NCI-H1694 (cell line): ENCODE measurements at regions not wholly inside any gene's neighbourhood (a gene's known extent, or its start where the extent isn't known, plus 50 kb on each side); places are given as distances from the start of the nearest gene placed in this dataset.
"Not testable (repeated sequence)": the region's sequence is repeated elsewhere in the genome, so short reads cannot be mapped to it uniquely, and the experiment has no call there.

Source experiments
- DNase-seq: peaks from one replicate; lab custom pipeline; 2025; lab: John Stamatoyannopoulos, UW

DNA sequence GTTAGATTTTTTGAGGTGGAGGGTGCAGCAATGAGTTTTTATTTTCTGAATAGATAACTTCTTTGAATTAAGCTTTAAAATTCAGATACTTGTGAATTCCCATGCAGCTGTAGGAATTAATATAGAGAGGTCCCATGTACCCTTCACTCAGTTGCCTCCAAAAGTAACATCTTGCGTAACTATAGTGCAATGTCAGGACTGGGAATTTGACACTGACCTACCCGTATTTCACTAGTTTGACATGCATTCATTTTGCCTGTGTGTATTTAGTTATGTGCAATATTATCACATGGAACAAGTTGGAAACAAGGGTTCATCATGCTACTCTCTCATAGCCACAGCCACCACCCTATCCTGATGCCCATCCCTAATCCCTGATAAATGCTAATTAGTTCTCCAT, 147.1 kb upstream of the IGFBP3 start:
- DNase-seq, result no peak

DNA sequence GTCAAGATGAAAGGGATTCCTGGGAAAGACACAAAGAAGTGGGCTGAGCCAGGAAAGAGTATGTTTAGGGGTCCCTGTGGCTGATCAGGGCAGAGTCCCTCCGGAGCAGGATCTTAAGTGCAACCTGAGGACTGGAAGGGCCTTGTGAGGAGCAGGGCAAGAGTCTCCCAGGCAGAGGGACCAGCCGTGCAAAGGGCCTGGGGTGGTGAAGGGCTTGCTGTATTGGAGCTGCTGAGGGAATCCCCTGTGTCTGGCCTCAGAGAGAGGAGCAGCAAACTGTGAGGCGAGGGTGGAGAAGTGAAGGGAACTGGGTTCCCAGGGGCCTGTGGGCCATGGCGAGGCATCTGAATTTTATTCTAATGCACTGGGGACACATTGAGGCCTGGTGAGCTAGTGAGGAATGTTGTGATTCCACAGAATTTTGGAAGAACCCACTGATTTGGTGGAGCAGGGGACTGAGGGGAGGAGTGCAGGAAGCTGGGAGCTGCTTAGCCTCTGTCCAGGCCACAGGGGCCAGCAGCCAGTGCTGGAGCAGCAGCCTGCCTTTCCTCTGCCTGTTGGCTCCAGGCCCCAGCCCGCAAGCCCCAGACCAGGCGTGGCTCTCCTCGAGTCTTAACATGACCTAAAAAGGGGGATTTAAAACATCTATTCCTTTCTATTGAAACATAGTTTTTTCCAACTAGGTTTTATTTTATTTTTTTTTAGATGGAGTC, 138.4 kb upstream of the IGFBP3 start:
- no peak for DNase-seq

DNA sequence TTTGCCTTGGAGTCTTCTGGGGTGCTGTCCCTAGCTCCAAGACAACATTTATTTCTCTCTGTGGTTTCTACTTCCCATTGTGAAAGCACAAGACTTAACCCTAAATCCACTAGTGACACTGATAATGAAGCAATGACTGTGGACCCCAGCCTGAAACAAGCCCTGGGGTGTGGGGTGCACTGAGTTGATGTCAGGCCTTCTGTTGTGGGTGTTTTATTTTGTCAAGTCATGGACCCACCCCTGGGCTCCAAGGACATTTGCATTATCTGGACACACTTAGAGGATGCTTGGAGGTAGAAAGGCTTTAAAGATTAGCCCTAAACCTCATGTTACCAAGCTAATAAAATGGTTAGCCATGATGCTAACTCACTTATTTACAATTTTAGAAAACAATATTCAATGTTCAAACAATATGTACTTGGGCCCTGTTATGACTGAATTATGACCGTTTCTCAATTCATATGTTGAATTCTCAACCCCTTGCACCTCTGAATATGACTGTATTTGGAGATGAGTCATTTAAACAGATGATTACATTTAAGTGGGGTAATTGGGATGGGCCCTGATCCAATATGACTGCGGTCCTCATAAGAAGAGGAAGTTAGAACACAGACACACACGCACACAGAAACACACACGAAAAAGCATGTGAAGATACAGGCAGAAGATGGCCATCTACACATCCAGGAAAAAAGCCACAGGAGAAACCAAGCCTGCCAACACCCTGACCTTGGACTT, 137.2 kb upstream of the IGFBP3 start:
- no peak for DNase-seq

DNA sequence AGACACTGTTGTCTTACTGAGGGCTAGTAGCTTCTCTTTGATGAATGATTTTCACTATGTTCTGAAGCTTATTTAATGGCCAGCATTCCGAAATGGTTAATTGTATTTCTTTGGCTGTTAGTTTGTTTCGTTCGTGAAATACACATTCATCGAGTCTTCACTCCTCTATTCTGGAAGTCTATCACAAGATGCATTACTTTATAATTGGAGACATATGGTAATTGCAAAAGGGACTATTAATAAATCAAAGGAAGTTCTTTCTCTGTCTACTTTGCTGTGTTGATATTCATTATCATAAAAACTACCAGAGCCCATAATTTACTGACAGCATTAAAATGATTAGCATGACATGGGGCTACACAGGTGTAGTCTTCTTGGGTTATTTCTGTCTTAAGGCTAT, 133.8 kb upstream of the IGFBP3 start:
- DNase-seq, result no peak

DNA sequence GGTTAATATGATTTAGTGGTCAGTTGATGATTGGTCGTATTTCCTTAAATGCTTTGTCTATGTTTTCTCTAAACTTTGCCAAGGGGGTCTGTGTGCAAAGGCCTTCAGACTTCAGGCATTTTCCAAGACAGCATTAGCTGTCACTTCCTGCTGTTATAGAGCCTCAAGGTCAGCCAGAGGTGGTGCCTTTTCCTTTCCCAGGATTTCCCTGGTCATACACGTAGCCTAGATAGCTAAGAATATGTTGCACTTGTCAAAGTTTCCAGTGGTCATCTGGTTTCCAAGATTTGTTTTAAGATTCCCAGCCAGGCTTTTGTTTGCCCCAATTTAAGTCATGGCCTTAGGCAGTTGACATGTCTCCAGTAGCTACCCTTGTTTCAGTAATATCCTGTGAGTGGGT, 133.2 kb upstream of the IGFBP3 start:
- no peak for DNase-seq

DNA sequence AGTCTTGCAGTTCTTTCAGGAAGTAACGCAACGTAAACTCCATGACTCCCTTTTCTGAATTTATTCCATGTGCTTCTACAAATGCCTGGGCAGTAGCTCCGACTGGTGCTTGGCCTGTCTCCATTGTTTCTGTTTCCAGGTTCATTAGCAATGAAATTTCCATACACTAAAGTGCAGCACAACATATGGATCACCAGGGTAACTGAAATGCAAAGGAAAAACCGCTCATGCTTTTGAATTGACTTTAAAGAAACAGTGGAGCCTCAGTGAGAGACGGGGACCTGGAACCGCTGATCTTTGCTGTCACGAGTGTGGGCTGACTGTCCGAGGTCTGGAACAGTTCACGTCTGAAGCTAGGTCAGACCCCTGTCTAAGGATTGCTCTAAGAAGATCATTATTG, 126.5 kb upstream of the IGFBP3 start:
- no peak for DNase-seq

DNA sequence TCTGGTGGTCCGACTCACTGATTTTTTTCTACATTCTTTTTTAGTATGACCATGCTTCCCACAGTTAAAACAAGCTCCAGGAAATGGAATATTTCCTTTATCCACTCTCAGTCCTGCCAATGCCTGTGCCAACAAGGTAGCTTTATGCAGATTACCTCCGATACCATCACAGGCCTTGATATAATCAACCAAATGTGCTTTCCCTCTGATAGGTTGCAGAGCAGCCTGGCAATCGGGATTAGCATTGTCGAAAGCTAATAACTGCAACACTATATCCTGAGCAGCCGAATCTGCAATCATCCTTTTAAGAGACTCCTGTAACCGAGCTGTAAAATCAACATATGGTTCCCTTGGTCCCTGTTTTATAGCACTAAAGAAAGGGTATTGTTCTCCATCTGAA, 122.3 kb upstream of the IGFBP3 start:
- DNase-seq, result not testable (repeated sequence)

DNA sequence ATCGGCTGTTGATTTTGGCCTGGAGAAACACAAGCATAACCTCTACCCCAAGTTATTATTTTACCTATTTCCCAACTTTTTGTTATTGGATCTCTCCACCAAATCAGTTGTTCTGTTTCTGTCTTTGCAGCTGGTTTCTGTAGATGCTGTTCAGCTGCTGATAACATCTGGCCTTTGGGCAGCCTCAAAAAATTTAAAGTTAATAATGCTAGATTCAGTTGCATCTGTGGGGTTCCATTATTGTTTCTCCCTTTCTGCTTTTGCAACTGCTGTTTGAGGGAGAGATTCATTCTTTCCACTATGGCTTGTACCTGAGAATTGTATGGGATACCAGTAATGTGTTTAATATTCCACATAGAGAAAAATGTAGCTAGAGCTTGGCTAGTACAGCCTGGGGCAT, 118.7 kb upstream of the IGFBP3 start:
- DNase-seq, result not testable (repeated sequence)

DNA sequence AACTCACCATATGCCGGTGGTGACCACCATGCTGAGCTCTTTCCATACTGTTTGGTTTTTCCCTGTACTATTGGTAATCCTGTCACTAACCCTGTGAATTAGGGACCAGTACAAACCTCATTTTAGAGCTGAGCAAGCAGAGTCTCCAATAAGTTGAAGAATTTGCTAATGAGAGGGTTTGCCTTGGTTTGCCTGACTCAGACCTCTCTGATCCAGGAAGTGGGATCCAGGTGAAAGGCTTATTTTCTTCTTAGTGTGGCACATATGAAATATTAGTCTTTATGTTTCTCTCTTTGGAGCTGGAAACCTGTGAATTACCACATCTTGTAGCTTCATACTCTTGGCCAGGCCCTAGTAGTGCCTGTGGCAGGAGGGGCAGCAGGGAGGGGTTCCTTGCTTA, 114.1 kb upstream of the IGFBP3 start:
- DNase-seq, result no peak

DNA sequence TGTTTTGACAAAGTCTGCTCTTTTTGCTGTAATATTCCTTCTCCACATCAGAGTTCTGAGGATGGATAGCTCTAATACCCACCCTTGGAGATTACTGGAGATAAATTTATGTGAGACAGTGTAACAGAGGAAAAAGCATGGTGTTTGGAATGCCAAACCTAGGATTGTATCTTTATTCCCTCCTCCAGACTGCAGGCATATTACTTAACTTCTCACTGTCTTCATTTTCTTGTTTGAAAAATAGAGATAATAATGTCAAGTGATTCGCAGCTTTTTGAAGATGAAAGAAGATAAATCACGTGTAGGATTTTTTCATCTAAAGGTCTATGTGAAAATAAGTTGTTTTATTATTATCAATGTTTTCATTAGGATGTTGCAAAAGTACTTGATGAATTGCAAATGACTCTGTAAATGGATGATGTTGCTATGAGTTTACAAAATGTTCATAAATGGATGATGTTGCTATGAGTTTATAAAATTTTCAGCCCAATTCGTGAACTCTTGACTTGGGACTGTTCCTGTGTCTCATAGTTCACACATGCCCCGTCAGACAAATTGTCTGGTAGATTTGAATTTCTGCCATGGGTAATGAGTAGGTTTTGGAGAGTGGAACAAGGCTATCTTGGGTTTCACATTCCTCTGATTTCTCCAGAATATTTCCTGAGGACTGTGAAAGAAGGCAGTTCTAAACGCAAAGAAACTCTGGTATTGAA, 113.1 kb upstream of the IGFBP3 start:
- no peak for DNase-seq

DNA sequence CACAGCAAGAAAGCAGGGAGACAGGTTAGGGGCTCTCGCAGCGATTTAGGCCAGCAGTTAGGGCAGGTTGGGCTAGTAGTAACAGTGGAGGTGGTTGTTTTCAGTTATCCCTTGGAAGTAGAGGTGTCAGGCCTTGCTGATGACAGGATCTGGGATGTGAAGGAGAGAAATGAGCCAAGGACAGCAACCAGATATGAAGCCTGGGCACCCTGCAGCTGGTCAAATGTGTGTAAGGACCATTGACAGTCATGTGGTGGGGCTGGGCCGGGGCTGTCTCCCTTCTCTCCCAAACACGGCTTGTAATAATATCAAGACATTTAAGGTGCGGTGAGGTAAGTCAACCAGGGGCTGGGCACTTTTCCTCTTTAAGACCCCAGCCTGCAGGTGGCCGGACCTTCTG, 112.5 kb upstream of the IGFBP3 start:
- DNase-seq, result no peak

DNA sequence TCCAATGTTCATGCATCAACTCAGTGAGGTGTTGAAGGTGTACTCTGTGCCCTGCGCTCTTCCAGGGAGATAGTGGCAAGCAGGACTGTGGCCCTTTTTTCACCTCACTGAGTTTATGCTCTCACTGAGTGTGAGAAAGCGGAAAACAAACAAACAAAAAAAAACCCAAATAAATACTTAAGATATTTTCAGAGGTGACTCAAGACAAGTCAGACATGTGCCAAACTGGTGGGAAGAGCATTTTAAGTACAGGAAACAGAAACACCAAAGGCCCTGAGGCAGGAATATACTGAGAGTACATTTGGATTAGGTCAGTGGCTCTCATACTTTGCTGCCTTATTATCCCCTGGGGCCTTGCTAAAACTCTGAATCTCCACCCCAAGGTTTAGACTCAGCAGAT, 111.9 kb upstream of the IGFBP3 start:
- DNase-seq, result no peak

DNA sequence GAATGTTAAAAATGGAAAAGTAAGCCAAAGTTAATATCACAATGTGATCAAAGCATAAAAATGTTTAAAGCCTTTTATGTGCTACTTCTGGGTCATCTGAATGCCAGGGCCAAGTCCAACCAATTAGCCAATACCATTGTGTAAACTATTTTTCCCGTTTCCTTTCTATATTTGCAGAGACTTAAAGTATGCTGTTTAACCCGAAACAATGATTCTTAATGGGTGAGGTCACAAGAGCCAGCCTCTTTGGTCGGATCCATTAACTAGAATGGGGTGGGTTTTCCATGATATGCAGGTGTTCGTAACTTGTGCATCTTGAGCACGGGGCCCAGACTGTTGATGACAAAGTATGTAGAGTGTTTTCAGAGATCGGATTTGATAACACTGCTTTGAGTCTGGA, 111.3 kb upstream of the IGFBP3 start:
- no peak for DNase-seq

DNA sequence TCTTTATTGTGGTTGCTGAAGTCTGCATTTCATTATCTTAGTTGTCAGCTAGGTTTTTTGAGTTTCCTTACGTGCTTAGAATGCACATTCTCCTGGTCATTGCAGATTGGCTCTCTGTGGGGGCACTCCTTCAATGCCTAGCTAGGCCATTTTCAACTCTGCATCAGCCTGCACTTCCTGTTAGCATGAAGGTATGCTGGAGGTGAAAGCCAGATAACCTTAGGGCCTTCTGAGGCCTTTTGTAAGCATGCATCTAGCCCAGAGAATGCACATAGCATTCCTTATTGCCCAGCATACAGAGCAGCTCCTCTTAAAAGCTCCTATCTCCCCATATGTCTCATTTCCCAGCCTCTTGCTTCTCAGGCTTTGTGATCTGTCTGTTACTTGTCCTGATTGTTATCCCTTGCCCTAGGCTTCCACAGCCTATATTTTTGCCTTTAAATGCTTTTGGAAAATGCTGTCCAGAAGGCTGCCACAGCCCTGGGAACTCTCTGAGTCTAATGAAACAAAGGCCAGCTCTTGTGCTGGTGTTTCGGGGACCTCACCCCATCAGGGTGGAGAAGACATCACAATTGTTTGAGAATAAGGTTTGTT, 108.1 kb upstream of the IGFBP3 start:
- DNase-seq, result no peak

DNA sequence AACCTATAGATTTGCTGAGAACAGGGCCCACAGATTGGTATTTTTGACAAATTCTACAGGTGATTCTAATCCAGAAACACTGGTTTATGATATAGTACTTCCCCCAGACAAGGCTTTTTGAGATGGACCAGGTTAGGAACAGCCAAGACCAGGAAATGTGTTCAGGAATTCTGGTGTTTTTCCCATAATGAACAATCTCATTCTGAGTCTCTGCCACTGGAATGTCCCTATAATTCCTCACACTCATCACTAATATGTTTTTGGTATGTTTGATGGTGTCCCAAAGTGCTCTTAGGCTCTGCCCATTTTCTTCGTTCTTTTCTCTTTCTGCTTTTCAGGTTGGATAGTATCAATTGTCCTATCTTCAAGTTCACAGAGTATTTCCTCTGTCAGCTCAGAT, 107.2 kb upstream of the IGFBP3 start:
- no peak for DNase-seq

DNA sequence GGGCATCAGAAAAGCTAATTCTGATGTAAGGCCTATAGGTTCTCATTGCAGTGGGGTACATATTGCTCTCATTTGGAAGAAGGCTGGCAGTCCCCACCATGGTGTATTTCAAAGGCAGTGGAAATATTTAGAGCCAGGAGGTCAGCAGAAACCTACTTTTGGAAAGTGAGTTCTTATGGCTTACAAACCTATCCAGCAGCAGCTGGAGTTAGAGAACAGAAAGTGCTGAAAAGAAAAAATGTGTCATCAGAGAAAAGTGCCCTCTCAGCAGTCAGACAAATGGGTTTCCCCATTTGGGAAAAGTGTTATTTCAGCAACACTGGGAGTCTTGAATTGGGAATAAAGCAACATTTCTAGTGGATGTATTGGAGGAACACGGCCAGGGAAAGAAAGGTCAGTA, 105.7 kb upstream of the IGFBP3 start:
- DNase-seq, result no peak

DNA sequence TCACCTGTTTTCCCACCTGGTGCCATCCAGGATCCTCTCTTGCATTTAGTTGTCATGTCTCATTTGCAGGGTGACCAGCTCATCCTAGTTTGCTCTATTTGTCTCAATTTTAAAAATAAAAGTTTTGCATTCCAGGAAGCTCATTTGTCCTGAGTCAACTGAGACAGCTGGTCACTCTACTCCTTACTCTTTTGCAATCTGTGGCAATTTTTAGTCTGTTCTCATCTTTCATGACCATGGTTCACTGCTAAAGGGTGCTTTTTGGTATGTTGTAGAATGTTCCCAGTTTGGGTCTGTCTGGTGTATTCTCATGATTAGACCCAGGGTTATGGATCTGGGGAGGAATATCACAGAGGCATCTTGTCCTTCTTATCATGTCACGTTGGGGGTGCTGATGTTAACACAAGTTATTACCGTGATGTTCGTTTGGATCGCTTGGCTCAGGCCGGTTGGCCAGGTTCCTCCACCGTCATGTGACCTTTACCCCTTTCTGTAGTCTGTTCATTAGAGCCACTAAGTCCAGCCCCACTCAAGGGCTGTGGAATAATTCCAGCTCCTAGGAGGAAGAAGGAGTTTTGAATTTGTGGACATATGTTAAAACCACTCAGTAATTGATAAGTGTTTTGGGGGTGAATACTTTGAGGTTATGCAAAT, 103.3 kb upstream of the IGFBP3 start:
- DNase-seq, result no peak

DNA sequence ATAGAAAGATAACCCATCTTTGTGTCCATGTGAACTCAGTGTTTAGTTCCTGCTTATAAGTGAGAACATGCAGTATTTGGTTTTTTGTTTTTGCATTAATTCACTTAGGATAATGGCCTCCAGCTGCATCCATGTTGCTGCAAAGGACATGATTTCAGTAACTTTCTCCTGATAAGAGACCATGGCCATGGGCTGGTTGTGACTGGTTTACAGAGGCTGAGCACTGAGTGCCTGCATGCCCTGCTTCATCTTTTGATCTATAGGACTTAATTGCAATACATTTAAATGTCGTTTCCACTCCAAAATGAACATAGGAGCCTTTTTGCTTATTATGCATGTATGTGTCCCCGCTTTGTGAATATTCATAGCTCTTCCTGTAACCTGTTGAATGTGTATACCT, 101.3 kb upstream of the IGFBP3 start:
- DNase-seq, result no peak

DNA sequence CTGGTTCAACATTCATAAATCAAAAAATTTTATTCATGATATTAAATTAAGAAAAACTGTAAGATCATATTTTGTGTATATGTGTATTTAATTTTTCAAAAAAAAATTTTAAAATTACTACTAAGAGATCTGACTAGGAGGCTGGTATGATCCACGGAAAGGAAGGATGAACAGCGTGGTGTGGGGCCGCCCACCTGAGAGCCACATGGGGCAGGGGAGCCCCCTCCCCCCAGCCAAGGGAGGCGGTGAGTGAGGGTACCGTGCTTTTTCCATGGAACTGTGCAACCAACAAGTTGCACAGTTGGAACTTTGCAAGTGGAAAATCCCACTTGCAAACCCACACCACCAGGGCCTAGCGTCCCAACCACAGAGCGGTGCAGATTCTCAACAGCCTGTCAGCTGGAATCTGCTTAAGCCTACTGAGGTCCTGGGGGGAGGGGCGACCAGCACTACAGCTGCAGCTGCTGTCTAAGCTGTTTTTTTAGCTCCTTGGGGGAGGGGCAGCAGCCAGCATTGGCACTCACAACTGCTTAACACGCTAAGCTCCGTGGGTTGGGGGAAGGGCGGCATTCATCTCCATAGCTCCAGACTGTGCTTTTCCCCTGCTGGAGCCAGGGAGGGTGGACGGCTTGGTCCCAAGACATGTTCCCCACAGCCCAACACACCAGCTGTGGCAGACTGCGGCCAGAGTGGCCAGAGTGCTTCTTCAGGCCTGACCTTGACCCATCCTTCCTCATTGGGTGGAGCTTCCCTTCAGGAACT, 94.2 kb upstream of the IGFBP3 start:
- DNase-seq, result no peak

DNA sequence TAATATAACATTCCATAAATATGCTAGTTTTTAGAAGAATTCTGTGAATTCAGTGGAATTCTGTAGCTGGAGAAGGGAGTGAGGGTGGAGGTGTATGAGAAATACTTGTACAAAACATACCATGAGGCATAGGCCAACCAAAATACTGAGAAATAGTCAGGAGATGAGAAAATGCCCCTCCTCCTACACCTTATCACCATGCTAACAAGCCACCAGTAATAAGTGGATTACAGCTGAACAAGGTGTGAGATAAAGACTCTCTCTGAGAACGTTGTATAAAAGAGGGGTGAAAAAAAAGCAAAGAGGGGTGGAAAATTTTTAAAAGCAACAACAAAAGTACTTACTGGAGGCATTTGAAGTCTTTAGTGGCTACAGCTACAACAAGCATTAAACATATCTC, 90.4 kb upstream of the IGFBP3 start:
- DNase-seq, result no peak

DNA sequence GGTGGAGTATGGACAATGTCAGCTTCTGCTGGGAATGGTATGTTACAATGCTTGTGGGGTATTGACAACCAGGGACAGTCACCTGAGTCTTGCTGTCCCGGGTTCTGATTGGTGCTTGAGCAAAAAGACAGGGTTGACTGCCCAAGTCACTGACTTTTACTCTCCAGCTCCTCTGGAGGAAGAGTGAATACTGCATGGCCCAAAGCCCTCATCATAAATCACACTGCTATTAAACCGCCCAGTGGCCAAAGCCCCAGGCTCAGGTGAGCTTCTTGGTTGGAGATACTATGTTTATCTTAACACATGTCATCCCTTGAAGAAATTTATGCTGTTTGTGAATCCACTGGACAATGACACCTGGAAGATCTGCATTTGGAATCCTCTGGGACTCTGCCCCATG, 90.0 kb upstream of the IGFBP3 start:
- no peak for DNase-seq

DNA sequence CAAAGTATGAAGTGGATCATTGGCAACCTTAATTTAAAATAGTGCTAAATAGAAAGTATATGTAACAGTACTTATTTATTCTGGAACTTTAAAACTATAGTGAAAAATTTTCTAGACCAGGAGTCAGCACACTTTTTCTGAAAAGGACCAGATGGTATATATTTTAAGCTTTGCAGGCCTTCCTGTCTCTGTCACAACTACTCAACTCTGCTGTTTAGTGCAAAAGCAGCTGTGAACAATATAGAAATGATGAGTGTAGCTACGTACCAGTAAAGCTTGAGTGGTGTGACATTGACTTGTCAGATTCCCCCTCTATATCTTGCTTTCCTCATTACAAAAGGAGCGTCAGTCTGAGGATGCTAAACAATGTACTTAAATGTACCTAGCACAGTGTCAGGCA, 88.1 kb upstream of the IGFBP3 start:
- no peak for DNase-seq
